ENCODE measurements at regions not wholly inside any gene's neighbourhood (a gene's known extent, or its start where the extent isn't known, plus 50 kb on each side); places are given as distances from the start of the nearest gene placed in this dataset.

DNA sequence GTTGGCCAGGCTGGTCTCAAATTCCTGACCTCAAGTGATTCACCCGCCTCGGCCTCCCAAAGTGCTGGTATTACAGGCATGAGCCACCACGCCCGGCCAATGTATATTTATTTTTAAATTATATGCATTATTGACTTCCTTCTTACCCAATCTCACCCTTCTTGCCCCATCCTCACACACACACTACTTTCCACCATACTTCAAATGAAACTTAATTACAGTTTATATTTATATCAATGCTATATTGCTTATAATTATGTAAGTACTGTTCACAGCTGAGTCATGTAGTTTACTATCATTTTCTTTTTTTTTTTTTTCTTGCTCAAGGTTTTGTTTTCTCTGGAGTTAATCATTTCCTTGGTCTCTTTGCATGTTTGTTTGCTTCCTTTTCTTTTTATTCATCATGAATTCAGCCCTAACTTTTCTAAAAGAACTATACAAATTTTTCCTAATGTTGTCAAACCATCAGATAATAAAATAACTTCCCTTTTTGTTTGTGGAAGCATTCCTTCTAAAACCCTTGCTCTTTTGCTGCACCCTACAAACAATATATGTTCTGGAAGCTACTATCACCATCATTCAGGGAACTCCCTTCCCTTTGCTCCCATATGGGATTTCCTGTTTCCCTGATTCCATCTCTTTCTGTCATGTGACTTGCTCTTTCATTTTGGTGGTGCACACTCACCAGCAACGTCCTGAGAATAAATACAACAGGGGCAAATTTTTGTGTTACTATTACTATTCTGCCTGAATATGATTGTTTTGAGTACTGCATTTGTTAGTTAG is 201.7 kb upstream of the SASH1 start:
- H3K4me3 ChIP-seq (ENCODE audit: low read length): no peak overlapping the region
- TF ChIP-seq, protein P1, sequence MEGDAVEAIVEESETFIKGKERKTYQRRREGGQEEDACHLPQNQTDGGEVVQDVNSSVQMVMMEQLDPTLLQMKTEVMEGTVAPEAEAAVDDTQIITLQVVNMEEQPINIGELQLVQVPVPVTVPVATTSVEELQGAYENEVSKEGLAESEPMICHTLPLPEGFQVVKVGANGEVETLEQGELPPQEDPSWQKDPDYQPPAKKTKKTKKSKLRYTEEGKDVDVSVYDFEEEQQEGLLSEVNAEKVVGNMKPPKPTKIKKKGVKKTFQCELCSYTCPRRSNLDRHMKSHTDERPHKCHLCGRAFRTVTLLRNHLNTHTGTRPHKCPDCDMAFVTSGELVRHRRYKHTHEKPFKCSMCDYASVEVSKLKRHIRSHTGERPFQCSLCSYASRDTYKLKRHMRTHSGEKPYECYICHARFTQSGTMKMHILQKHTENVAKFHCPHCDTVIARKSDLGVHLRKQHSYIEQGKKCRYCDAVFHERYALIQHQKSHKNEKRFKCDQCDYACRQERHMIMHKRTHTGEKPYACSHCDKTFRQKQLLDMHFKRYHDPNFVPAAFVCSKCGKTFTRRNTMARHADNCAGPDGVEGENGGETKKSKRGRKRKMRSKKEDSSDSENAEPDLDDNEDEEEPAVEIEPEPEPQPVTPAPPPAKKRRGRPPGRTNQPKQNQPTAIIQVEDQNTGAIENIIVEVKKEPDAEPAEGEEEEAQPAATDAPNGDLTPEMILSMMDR (IDR thresholded peaks at IDR 0.05; ENCODE audit: insufficient read depth, low read depth, low read length, missing control alignments): no peak
- DNase-seq (ENCODE audit: low read depth): peak; percentile 28

DNA sequence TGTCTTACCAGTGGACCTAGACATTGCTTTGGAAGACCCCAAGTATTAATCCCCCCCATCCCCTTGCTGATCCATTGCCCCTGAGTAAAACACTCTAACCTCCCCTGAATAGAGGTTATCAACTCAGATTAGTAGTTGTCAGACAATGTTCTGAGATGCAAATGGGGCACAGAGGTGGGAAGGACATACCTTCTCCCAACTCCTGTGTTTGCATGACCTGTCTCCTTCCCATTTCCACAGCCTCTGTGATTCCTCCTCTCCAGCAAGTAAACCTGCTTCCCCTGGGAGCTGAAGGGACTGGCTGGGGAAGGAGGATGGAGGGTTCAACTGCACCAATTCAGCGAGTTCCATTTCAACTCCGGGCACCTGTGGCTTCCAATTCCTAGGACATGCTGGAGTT is 199.8 kb upstream of the SASH1 start:
- no peak overlapping the region for H3K4me3 ChIP-seq (ENCODE audit: low read length)
- no peak for DNase-seq (ENCODE audit: low read depth)
- TF ChIP-seq, protein P1 (IDR thresholded peaks at IDR 0.05; ENCODE audit: insufficient read depth, low read depth, low read length, missing control alignments): no peak

DNA sequence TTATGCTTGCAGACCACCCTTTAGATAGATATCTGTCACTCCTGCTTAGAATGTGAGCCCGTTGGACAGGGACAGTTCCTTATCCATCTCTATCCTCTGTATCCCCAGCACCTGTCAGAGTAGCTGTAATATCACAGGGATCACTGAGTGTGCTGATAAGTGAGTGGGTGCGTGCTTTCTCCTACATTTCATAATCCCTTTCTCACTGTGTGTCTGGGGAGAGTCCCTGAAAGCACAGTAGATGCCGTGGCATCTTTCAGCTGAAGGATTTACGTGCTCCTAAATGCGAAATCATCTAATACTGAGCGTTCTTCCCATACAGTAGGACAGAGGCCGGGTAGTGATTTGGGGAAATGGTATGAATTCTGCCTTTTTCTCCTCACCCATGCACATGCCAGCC is 198.9 kb upstream of the SASH1 start:
- no peak overlapping the region for H3K4me3 ChIP-seq (ENCODE audit: low read length)
- TF ChIP-seq, protein P1 (IDR thresholded peaks at IDR 0.05; ENCODE audit: insufficient read depth, low read depth, low read length, missing control alignments): no peak
- DNase-seq (ENCODE audit: low read depth): no peak

DNA sequence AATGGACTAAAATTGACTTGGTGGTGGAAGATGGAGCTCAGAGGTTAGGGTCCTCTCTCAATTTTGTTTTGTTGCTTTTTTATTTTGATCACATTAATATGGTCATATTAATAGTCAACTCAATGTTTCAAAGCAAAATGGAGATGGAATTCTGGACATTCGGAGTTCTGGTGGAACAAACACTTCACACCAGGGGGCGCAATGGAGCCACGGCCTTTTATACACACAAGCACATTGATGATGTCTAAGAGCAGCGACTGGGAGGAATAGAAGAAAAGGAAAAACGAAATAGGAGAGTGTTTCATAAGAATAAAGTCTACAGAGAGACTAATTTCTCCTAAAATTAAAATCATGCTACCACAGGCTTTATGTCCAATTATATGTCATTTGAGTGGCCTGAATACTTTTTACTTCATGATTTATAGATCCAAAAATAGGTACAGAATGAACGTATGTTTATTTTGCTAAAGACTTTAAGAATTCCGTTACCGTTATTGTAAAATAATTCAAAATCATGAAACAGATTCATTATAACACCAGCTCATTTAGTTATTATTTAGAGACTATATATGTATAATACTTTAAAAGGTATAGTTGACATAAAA is 197.6 kb upstream of the SASH1 start:
- no peak overlapping the region for H3K4me3 ChIP-seq (ENCODE audit: low read length)

DNA sequence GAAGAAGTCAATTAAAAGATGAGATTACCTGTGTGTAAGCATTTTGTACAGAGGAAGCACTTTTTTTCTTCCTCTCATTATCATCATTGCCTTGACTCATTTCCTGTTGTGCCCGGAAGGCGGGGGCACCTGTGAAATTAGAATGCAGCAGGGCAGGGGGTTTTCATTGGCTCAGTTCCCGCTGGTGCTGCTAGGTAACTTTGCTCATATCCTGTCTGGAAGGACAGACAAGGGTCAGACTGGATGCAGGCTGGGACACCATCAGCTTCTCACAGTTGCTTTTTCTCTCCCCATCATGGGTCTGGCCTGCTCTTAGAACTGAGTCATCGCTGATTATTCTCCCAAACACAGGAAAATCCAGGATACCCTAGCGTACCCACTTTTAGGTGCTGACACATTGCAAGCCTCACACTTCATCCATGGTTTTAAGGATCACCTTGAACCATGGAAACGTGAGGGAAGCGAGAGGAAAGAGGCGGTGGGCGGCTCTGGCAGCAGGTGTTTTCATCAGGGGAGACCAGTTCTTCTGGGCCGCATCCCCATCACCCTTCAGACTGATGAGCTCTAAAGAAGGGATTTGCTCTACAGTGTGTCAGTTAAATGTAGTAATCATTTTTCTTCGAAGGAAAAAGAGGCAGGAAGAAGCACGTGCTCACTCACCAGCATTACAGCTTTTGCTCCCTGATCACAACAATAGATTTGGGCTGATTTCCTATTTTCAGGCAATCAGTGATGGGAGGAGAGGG is 195.7 kb upstream of the SASH1 start:
- no peak overlapping the region for H3K4me3 ChIP-seq (ENCODE audit: low read length)
- TF ChIP-seq, protein P1 (IDR thresholded peaks at IDR 0.05; ENCODE audit: insufficient read depth, low read depth, low read length, missing control alignments): no peak
- DNase-seq (ENCODE audit: low read depth): peak; percentile 84

More for the DNA sequence above, 197.6 kb upstream of the SASH1 start:
- DNase-seq (ENCODE audit: low read depth): peak; percentile 71
- TF ChIP-seq, protein P1 (IDR thresholded peaks at IDR 0.05; ENCODE audit: insufficient read depth, low read depth, low read length, missing control alignments): peak; percentile 85

DNA sequence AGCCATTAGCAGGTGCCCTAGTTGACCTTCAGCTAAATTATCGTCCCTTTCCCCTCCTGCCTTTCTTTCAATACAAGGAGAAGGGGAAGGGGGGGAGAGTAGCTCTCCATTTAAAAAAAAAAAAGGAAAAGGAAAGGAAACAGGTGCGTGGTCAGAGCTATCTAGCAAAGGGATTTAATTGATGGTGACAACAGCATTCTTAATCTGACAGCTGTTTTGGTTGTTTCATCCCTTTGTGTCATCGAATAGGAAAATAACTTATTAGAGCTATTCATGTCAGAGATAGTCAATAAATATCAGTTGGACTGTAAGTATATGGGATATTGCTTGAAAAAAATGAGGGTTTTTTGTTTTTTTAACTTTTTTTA is 195.2 kb upstream of the SASH1 start:
- DNase-seq (ENCODE audit: low read depth): no peak
- H3K4me3 ChIP-seq (ENCODE audit: low read length): no peak overlapping the region
- TF ChIP-seq, protein P1 (IDR thresholded peaks at IDR 0.05; ENCODE audit: insufficient read depth, low read depth, low read length, missing control alignments): no peak
